CD14-positive monocyte (primary cell): ENCODE measurements at regions not wholly inside any gene's neighbourhood (a gene's known extent, or its start where the extent isn't known, plus 50 kb on each side); places are given as distances from the start of the nearest gene placed in this dataset.
"Not testable (repeated sequence)": the region's sequence is repeated elsewhere in the genome, so short reads cannot be mapped to it uniquely, and the experiment has no call there.

ENCODE experiments used
- DNase-seq, 3 donors: peaks; one replicate each; pipeline ENCODE4 v3.0.0-alpha.2; 2011 to 2022
- H2AFZ ChIP-seq: 2 replicates; pipeline ENCODE4 v1.6.0; 2012; ENCODE audit warnings: mild to moderate bottlenecking, low read depth, low read length, inconsistent platforms; ENCODE audit not compliant: insufficient read depth, poor library complexity, severe bottlenecking
- H3K27ac ChIP-seq, 2 donors: 1 replicate in 1 of 2; 2 replicates in 1 of 2; pipeline ENCODE4 v1.5.1; 2012 to 2013; ENCODE audit warnings: low read length in 2 of 2, control low read depth in 1 of 2, inconsistent platforms in 1 of 2, low read depth in 1 of 2, mild to moderate bottlenecking in 1 of 2
- H3K27me3 ChIP-seq, 2 donors: one replicate each; pipeline versions ENCODE4 v1.6.0 to v1.6.1; 2011 to 2013; ENCODE audit warnings: low read length in 2 of 2; ENCODE audit not compliant: control insufficient read depth in 2 of 2, insufficient read depth in 2 of 2
- H3K36me3 ChIP-seq, 2 donors: replicated peaks in 1 of 2; 1 replicate in 1 of 2; 2 replicates in 1 of 2; pipeline versions ENCODE4 v1.5.1 to v1.6.1; 2012 to 2013; ENCODE audit warnings: low read length in 2 of 2, control low read depth in 1 of 2, inconsistent platforms in 1 of 2, mild to moderate bottlenecking in 1 of 2; ENCODE audit not compliant: insufficient read depth in 2 of 2, control insufficient read depth in 1 of 2
- H3K4me1 ChIP-seq, 2 donors: 1 replicate in 1 of 2; 2 replicates in 1 of 2; pipeline versions ENCODE4 v1.5.1 to v1.6.1; 2012 to 2013; ENCODE audit warnings: low read length in 2 of 2, control low read depth in 1 of 2, inconsistent platforms in 1 of 2, mild to moderate bottlenecking in 1 of 2, moderate library complexity in 1 of 2; ENCODE audit not compliant: insufficient read depth in 2 of 2, control insufficient read depth in 1 of 2
- H3K4me2 ChIP-seq: replicated peaks from 2 replicates; pipeline ENCODE3; 2012; ENCODE audit warnings: low read length, moderate library complexity, mild to moderate bottlenecking; ENCODE audit not compliant: poor library complexity, severe bottlenecking; ENCODE audit errors: extremely low read depth
- H3K4me3 ChIP-seq, 3 experiments: fragments of 200-600 bp in 1 of 3; sonication (generic) in 1 of 3; replicated peaks in 1 of 3; 1 replicate in 2 of 3; 2 replicates in 1 of 3; pipeline ENCODE4 v1.5.1; 2011 to 2013; ENCODE audit warnings: low read length in 3 of 3, mild to moderate bottlenecking in 3 of 3, control low read depth in 2 of 3, low read depth in 2 of 3, inconsistent platforms in 1 of 3, moderate library complexity in 1 of 3
- H3K79me2 ChIP-seq: 2 replicates; pipeline ENCODE4 v1.6.0; 2012; ENCODE audit warnings: mild to moderate bottlenecking, control low read depth, inconsistent platforms, low read length, moderate library complexity; ENCODE audit not compliant: insufficient read depth
- H3K9ac ChIP-seq: 2 replicates; pipeline ENCODE4 v1.6.0; 2017; ENCODE audit warnings: low read length, mild to moderate bottlenecking; ENCODE audit not compliant: insufficient read depth, poor library complexity, severe bottlenecking
- H3K9me3 ChIP-seq, 2 donors: replicated peaks in 1 of 2; 1 replicate in 1 of 2; 2 replicates in 1 of 2; pipeline versions ENCODE4 v1.5.1 to v1.6.1; 2012 to 2013; ENCODE audit warnings: low read length in 2 of 2, control low read depth in 1 of 2; ENCODE audit not compliant: control insufficient read depth in 1 of 2, insufficient read depth in 1 of 2
- H4K20me1 ChIP-seq: 2 replicates; pipeline ENCODE4 v1.6.0; 2012; ENCODE audit warnings: mild to moderate bottlenecking, low read length, control low read depth, moderate library complexity; ENCODE audit not compliant: insufficient read depth
- H3K27ac Mint-ChIP-seq, 7 donors: one replicate each; pipeline ENCODE4 v1.8.0; 2020; ENCODE audit warnings: mild to moderate bottlenecking in 7 of 7, mixed read lengths in 7 of 7, moderate library complexity in 6 of 7, inconsistent platforms in 2 of 7
- H3K27me3 Mint-ChIP-seq, 3 donors: one replicate each; pipeline ENCODE4 v1.8.0; 2021 to 2022; ENCODE audit warnings: low read depth in 3 of 3, mild to moderate bottlenecking in 3 of 3, mixed read lengths in 3 of 3, moderate library complexity in 3 of 3, inconsistent platforms in 1 of 3
- H3K36me3 Mint-ChIP-seq, 2 donors: one replicate each; pipeline ENCODE4 v1.8.0; 2020; ENCODE audit warnings: mixed read lengths in 2 of 2, inconsistent platforms in 1 of 2, mild to moderate bottlenecking in 1 of 2
- H3K4me1 Mint-ChIP-seq: one replicate; pipeline ENCODE4 v1.8.0; 2020; ENCODE audit warnings: mild to moderate bottlenecking, mixed read lengths
- H3K4me3 Mint-ChIP-seq, 2 donors: one replicate each; pipeline ENCODE4 v1.8.0; 2020; ENCODE audit warnings: mild to moderate bottlenecking in 2 of 2, mixed read lengths in 2 of 2, moderate library complexity in 1 of 2
- H3K9me3 Mint-ChIP-seq, 7 donors: one replicate each; pipeline ENCODE4 v1.8.0; 2020 to 2022; ENCODE audit warnings: mixed read lengths in 7 of 7, mild to moderate bottlenecking in 6 of 7, moderate library complexity in 6 of 7, inconsistent platforms in 2 of 7
- WGBS: methylation state at CpG from one replicate; pipeline ENCODE4 v1.1.5; 2013; ENCODE audit warnings: missing lambda C conversion rate; ENCODE audit not compliant: insufficient coverage; 5-methylcytosine and 5-hydroxymethylcytosine counted together
- intact Hi-C, 2 donors: fragments of 100-400 bp; cut with micrococcal nuclease; formaldehyde crosslinking; loops; one replicate each; pipeline versions ENCODE4 v1.15.0 to v1.15.1; 2023
- TF ChIP-seq, protein P1 (sequence below): fragments of 200-600 bp; IDR thresholded peaks from one replicate; pipeline ENCODE4 v1.8.0; 2022; ENCODE audit warnings: antibody characterized with exemption, mild to moderate bottlenecking

DNA sequence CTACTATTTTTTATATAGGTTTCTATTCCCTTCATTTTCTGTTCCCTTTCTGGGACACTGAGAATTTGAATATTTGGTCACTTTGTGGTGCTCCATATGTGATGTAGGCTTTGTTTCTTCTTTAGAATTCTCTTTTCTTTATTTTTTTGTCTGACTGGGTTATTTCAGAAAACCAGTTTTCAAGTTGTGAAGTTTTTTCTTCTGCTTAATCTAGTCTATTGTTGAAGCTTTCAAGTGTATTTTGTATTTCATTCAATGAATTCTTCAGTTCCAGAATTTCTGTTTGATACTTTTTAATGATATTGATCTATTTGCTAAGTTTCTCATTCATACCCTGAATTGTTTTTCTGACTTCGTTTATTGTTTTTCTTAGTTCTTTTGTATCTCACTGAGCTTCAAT is 96.2 kb upstream of the HAND2 start:
- intact Hi-C loops = no loop called here
- Histone ChIP-seq H3K36me3 (no peaks in the 10 kb centered on the region), H3K4me2 (no peak overlapping the region), H3K9me3 (peaks cover 24 to 33% of the 10 kb centered on the region in 2 donors), H3K4me1 (no peaks in the 10 kb centered on the region), H3K4me3 (no peak overlapping the region), H3K27ac (no peak overlapping the region), H3K9ac (no peak overlapping the region), H3K27me3 (no peaks in the 10 kb centered on the region), H3K79me2 (no peaks in the 10 kb centered on the region), H2AFZ (no peak overlapping the region), H4K20me1 (no peaks in the 10 kb centered on the region)
- no peak overlapping the region for H3K27ac Mint-ChIP-seq
- no peaks in the 10 kb centered on the region for H3K36me3 Mint-ChIP-seq
- H3K27me3 Mint-ChIP-seq = peaks cover 0 to 3% (median 0%) of the 10 kb centered on the region in 3 donors
- H3K4me3 Mint-ChIP-seq = no peak overlapping the region
- H3K9me3 Mint-ChIP-seq = peaks cover 17 to 37% (median 28%) of the 10 kb centered on the region in 7 donors
- TF ChIP-seq, protein P1, sequence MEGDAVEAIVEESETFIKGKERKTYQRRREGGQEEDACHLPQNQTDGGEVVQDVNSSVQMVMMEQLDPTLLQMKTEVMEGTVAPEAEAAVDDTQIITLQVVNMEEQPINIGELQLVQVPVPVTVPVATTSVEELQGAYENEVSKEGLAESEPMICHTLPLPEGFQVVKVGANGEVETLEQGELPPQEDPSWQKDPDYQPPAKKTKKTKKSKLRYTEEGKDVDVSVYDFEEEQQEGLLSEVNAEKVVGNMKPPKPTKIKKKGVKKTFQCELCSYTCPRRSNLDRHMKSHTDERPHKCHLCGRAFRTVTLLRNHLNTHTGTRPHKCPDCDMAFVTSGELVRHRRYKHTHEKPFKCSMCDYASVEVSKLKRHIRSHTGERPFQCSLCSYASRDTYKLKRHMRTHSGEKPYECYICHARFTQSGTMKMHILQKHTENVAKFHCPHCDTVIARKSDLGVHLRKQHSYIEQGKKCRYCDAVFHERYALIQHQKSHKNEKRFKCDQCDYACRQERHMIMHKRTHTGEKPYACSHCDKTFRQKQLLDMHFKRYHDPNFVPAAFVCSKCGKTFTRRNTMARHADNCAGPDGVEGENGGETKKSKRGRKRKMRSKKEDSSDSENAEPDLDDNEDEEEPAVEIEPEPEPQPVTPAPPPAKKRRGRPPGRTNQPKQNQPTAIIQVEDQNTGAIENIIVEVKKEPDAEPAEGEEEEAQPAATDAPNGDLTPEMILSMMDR = no peak
- DNase-seq = no peak
- no CpG with 5 or more reads among the region's 1 CpG for WGBS
- H3K4me1 Mint-ChIP-seq = no peaks in the 10 kb centered on the region

DNA sequence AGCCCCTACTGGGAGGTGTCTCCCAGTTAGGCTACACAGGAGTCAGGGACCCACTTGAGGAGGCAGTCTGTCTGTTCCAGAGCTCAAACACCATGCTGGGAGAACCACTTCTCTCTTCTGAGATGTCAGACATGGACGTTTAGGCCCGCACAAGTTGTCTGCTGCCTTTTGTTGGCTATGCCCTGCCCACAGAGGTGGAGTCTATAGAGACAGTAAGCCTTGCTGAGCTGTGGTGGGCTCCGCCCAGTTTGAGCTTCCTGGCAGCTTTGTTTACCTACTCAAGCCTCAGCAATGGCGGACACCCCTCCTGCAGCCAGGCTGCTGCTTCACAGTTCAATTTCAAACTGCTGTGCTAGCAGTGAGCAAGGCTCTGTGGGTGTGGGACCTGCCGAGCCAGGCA is 88.6 kb upstream of the HAND2 start:
- H3K27me3 ChIP-seq, H3K4me2 ChIP-seq, H3K36me3 ChIP-seq, intact Hi-C loops, H3K4me1 Mint-ChIP-seq, H2AFZ ChIP-seq, H3K79me2 ChIP-seq, H3K36me3 Mint-ChIP-seq, H3K27ac ChIP-seq, H4K20me1 ChIP-seq, H3K9ac ChIP-seq, H3K27me3 Mint-ChIP-seq, H3K4me1 ChIP-seq, H3K4me3 ChIP-seq, H3K27ac Mint-ChIP-seq, H3K4me3 Mint-ChIP-seq, DNase-seq: not testable (repeated sequence)
- peaks cover 13 to 22% of the 10 kb centered on the region in 2 donors for H3K9me3 ChIP-seq
- WGBS = 91% methylated on average over 4 of the region's 5 CpGs
- peaks cover 6 to 27% (median 15%) of the 10 kb centered on the region in 7 donors for H3K9me3 Mint-ChIP-seq
